ENCODE measurements at regions not wholly inside any gene's neighbourhood (a gene's known extent, or its start where the extent isn't known, plus 50 kb on each side); places are given as distances from the start of the nearest gene placed in this dataset.
A peak's percentile ranks its signal among the peaks of the same experiment; 100 is the strongest.

- TF ChIP-seq CTCF (conservative IDR thresholded peaks at IDR 0.05; ENCODE audit: low read depth, low read length): no peak
- DNase-seq (ENCODE audit: low read depth): no peak
Measured at GRCh38 chr1:82520611-82521010, 719.9 kb downstream of the ADGRL2 start.

GRCh38 chr1:82517586-82517985 lies 716.9 kb downstream of the ADGRL2 start:
- DNase-seq (ENCODE audit: low read depth): no peak
- TF ChIP-seq CTCF (conservative IDR thresholded peaks at IDR 0.05; ENCODE audit: low read depth, low read length): peak; percentile 50
- no peak overlapping the region for H3K4me3 ChIP-seq (ENCODE audit: low read depth, low read length)

More at GRCh38 chr1:82520611-82521010, 719.9 kb downstream of the ADGRL2 start:
- H3K4me3 ChIP-seq (ENCODE audit: low read depth, low read length): no peak overlapping the region

DNA sequence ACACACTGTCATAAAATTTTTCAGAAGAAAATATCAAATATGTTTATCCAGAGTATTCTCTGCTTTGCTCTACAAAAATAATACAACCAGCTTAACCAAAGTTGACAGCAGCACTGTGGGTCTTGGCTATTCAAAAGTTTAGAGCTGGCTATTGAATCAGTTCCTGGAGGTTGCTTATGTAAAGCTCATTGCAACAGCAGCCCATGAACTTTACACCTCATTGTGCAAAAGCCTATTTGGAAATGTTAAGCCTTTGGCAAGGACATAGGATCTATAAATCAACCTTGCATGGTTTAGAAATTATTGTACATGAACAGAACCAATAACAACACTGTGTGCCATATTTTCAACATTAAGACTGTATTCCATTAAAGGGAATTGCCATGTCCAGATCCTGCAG lies 714.9 kb downstream of the ADGRL2 start:
- no peak for DNase-seq (ENCODE audit: low read depth)
- TF ChIP-seq CTCF (conservative IDR thresholded peaks at IDR 0.05; ENCODE audit: low read depth, low read length): no peak
- H3K4me3 ChIP-seq (ENCODE audit: low read depth, low read length): no peak overlapping the region

GRCh38 chr1:82511441-82511840 lies 710.7 kb downstream of the ADGRL2 start:
- DNase-seq (ENCODE audit: low read depth): no peak
- no peak overlapping the region for H3K4me3 ChIP-seq (ENCODE audit: low read depth, low read length)
- no peak for TF ChIP-seq CTCF (conservative IDR thresholded peaks at IDR 0.05; ENCODE audit: low read depth, low read length)

DNA sequence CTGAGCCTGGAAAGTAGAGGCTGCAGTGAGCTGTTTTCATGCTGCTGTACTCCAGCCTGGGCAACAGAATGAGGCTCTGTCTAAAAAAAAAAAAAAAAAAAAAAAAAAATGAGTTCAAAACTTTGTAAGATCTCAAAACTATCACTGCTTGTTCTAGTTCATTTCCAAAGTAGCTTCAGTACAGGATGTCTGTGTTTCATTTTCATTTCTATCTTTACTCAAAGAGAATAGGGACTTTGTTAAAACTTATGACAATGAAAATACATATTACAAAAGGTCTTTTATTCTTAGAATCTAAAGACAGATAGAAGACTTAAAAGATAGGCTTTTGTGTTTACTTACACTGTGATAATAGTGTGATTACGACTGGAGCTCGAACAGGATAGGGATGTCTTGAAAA lies 709.7 kb downstream of the ADGRL2 start:
- TF ChIP-seq CTCF (conservative IDR thresholded peaks at IDR 0.05; ENCODE audit: low read depth, low read length): no peak
- no peak for DNase-seq (ENCODE audit: low read depth)
- H3K4me3 ChIP-seq (ENCODE audit: low read depth, low read length): no peak overlapping the region

DNA sequence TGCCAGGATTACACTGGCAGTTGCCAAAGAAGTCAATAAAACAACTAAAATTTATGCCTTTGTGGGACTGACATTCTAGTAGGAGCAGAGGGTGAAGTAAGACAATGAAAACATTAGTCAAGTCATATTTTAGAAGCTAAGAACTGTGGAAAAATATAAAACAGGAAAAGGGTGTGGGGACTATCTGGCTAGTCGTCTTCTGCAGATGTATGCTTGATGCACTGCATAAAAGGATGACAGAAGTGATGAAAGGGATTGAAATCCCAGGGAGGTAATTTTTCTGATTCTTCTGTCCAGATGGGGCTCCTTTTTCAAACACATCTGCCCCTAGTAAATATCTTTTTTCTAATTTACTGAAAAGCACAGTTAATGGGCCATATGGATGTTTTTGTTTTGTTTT lies 706.3 kb downstream of the ADGRL2 start:
- DNase-seq (ENCODE audit: low read depth): no peak
- no peak for TF ChIP-seq CTCF (conservative IDR thresholded peaks at IDR 0.05; ENCODE audit: low read depth, low read length)
- no peak overlapping the region for H3K4me3 ChIP-seq (ENCODE audit: low read depth, low read length)

DNA sequence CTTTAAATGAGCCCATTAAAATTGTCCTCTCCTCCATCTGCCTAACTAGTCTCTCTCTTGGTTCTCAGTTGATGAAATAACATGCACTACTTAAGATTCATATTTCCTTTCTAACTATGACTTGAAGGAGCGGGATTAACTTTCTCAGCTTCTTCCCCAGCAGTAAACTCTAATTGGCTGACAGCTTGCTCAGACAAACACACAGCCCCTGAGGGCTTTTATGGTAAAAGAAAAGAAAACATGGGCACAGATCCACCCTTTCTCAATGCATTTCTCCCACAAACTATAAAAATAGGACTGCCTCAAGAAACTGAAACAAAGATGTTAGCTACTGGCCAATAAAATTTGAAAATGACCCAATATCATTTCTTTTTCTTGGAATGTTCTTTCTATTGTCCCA lies 703.1 kb downstream of the ADGRL2 start:
- H3K4me3 ChIP-seq (ENCODE audit: low read depth, low read length): no peak overlapping the region
- DNase-seq (ENCODE audit: low read depth): no peak
- no peak for TF ChIP-seq CTCF (conservative IDR thresholded peaks at IDR 0.05; ENCODE audit: low read depth, low read length)

All from epithelial cell of proximal tubule (primary cell).